SK-N-MC (cell line): ENCODE measurements at regions not wholly inside any gene's neighbourhood (a gene's known extent, or its start where the extent isn't known, plus 50 kb on each side); places are given as distances from the start of the nearest gene placed in this dataset.

Experiments
- DNase-seq: peaks from one replicate; pipeline ENCODE4 v3.0.0-alpha.2; 2011; ENCODE audit warnings: low read depth, low spot score
- H3K27ac ChIP-seq: fragments of 200-600 bp; sonication (generic); 2 replicates; pipeline ENCODE4 v1.5.1; 2016; ENCODE audit warnings: mixed run types
- H3K36me3 ChIP-seq: fragments of 200-600 bp; sonication (generic); 2 replicates; pipeline ENCODE4 v1.6.1; 2017; ENCODE audit warnings: antibody characterized with exemption, low read length, mixed read lengths; ENCODE audit not compliant: insufficient read depth
- H3K4me3 ChIP-seq: fragments of 200-600 bp; sonication (generic); 2 replicates; pipeline ENCODE4 v1.5.1; 2016
- H3K9ac ChIP-seq: fragments of 200-600 bp; sonication (generic); 2 replicates; pipeline ENCODE4 v1.8.0; 2017; ENCODE audit warnings: mixed run types, mixed read lengths; ENCODE audit not compliant: insufficient read length
- H3K9me3 ChIP-seq: fragments of 200-600 bp; sonication (generic); 2 replicates; pipeline ENCODE4 v1.6.1; 2017; ENCODE audit warnings: low read depth, mild to moderate bottlenecking, antibody characterized with exemption, low read length, moderate library complexity, mixed read lengths
- EZH2 ChIP-seq: fragments of 200-600 bp; sonication (generic); IDR thresholded peaks from one replicate; pipeline ENCODE4 v1.6.1; 2017; ENCODE audit warnings: antibody characterized with exemption
- FOXP2 ChIP-seq: optimal IDR thresholded peaks from 2 replicates; pipeline ENCODE3; 2011; ENCODE audit warnings: mild to moderate bottlenecking, moderate library complexity; ENCODE audit not compliant: insufficient read depth; ENCODE audit errors: extremely low read length, control extremely low read depth
- POLR2AphosphoS5 ChIP-seq: IDR thresholded peaks from 2 replicates; pipeline ENCODE4 v1.6.1; 2012; ENCODE audit warnings: mild to moderate bottlenecking, low read depth, low read length, borderline replicate concordance

GRCh38 chr11:116167706-116168458, 604.9 kb downstream of the BUD13 start:
- DNase-seq: no peak
- Histone ChIP-seq H3K9me3 (no peaks in the 10 kb centered on the region), H3K4me3 (no peak overlapping the region), H3K36me3 (no peaks in the 10 kb centered on the region), H3K9ac (no peak overlapping the region), H3K27ac (no peak overlapping the region)
- no peak for TF ChIP-seq POLR2AphosphoS5
- no peak for TF ChIP-seq EZH2
- no peak for TF ChIP-seq FOXP2

GRCh38 chr11:116166573-116167465, 606.0 kb downstream of the BUD13 start:
- Histone ChIP-seq H3K9ac (no peak overlapping the region), H3K27ac (no peak overlapping the region), H3K4me3 (no peak overlapping the region), H3K36me3 (no peaks in the 10 kb centered on the region), H3K9me3 (no peaks in the 10 kb centered on the region)
- no peak for DNase-seq
- TF ChIP-seq EZH2 (no peak), POLR2AphosphoS5 (no peak)

- H3K9ac ChIP-seq: no peak overlapping the region
- H3K9me3 ChIP-seq: no peaks in the 10 kb centered on the region
- no peaks in the 10 kb centered on the region for H3K36me3 ChIP-seq
- H3K27ac ChIP-seq: no peak overlapping the region
- no peak for DNase-seq
- H3K4me3 ChIP-seq: no peak overlapping the region
- TF ChIP-seq EZH2: no peak
- TF ChIP-seq FOXP2: no peak
- no peak for TF ChIP-seq POLR2AphosphoS5
These were observed 607.9 kb downstream of the BUD13 start for GRCh38 chr11:116164843-116165242.

- Histone ChIP-seq H3K27ac (no peak overlapping the region), H3K9ac (no peak overlapping the region), H3K4me3 (no peak overlapping the region), H3K9me3 (no peaks in the 10 kb centered on the region), H3K36me3 (no peaks in the 10 kb centered on the region)
- DNase-seq: no peak
- TF ChIP-seq FOXP2 (no peak), POLR2AphosphoS5 (no peak), EZH2 (no peak)
These were observed 609.9 kb downstream of the BUD13 start for GRCh38 chr11:116162886-116163230.

DNA sequence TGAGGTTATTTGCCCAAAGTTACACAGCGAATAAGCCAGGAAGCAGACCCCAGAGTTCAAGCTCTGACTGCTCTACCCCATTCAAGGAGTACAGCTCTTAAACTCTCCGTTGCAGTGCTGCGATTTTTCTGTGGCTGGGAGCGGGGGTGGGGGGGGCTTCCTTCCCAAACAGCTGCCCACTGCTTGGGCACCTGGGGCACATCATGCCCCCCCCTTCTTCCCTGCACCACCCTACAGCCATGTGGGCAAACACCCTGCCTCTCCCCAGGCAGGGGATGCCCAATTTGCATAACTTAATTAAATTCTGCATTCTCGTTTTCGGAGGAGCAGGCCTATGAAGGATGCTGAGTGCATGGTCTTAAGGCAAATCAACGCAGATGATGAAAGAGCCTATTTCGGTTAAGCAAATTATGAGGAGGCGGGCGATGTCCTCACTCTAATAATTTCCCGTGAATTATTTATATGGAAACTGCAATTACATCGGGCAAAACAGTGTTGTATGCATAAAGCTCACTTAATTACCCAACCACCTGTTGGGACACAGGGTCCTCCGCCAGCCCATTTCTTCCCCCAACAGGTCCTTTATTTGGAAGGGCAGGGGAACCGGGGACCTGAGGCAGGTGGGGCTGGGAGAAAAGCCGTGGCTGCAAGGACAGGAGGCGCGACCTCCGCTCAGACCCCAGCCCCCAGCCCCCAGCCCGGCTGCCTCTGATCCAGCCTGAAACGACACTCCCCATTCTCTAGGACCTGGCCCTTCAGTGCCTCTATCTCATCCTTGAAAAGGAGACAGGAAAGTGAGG, 610.5 kb downstream of the BUD13 start:
- Histone ChIP-seq H3K9me3 (no peaks in the 10 kb centered on the region), H3K27ac (no peak overlapping the region), H3K36me3 (no peaks in the 10 kb centered on the region), H3K9ac (no peak overlapping the region), H3K4me3 (no peak overlapping the region)
- no peak for TF ChIP-seq FOXP2
- no peak for TF ChIP-seq POLR2AphosphoS5
- no peak for TF ChIP-seq EZH2
- DNase-seq: no peak

- Histone ChIP-seq H3K27ac (no peak overlapping the region), H3K36me3 (no peaks in the 10 kb centered on the region), H3K9me3 (no peaks in the 10 kb centered on the region), H3K9ac (no peak overlapping the region), H3K4me3 (no peak overlapping the region)
- DNase-seq: no peak
- TF ChIP-seq FOXP2 (no peak), EZH2 (no peak), POLR2AphosphoS5 (no peak)
These were observed 624.1 kb downstream of the BUD13 start for GRCh38 chr11:116148645-116149044.

GRCh38 chr11:116148056-116148455, 624.7 kb downstream of the BUD13 start:
- H3K4me3 ChIP-seq: no peak overlapping the region
- H3K9ac ChIP-seq: no peak overlapping the region
- DNase-seq: no peak
- no peak for TF ChIP-seq FOXP2
- H3K27ac ChIP-seq: no peak overlapping the region
- H3K9me3 ChIP-seq: no peaks in the 10 kb centered on the region
- H3K36me3 ChIP-seq: no peaks in the 10 kb centered on the region

DNA sequence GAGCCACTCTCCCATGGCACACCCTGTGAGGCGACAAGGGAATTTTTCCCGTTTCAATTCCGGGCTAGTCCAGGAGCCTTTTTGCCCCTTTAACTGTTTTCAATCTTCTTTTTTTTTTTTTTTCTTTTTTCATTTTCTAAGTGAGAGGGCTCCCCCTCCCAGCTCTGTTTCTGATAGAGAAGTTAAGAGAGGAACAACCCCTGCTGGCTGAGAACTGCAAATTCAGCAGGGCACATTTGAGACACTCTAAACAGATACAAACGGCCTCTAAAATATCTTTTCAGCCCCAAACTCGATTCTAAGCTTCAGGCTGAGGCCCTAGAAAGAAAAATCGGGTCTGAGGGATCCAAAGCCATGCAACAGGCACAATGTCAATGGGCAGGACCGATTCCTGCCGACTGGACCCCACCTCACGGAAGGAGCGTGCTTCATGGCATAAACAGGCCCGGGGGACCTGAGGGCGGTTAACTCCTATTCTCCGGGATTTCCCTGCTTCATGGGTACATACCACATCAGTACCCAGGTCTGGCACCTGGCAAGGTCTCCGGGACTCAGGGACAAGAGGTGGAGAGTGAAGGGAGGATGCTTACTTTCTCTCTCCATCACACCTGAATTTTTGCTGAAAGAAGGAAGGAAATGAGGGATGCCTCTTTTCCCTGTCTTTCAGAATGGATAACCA, 627.5 kb downstream of the BUD13 start:
- Histone ChIP-seq H3K9ac (no peak overlapping the region), H3K9me3 (no peaks in the 10 kb centered on the region), H3K27ac (no peak overlapping the region), H3K4me3 (no peak overlapping the region), H3K36me3 (no peaks in the 10 kb centered on the region)
- TF ChIP-seq EZH2: no peak
- no peak for DNase-seq
